ENCODE measurements at regions not wholly inside any gene's neighbourhood (a gene's known extent, or its start where the extent isn't known, plus 50 kb on each side); places are given as distances from the start of the nearest gene placed in this dataset.

DNA sequence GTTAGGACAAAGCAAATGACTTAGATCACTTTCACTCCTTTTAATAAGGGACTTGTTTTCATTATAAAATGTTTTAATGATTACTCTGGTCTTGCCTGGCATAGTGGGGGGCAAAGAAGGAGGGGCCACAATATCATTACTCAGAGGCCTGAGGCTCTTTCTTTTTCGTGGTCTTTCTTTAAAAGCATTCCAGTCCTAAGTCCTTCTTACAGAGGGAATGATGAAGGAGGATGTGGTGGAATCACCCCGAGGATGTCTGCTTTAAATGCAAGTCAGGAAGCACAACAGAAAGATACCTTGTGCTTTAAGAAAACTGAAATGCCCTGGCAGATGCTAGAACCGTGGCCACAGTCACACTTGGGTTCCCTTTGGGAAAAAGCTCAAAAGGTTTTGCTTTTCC is 379.1 kb downstream of the INHBA start:
- TF ChIP-seq, protein P1, sequence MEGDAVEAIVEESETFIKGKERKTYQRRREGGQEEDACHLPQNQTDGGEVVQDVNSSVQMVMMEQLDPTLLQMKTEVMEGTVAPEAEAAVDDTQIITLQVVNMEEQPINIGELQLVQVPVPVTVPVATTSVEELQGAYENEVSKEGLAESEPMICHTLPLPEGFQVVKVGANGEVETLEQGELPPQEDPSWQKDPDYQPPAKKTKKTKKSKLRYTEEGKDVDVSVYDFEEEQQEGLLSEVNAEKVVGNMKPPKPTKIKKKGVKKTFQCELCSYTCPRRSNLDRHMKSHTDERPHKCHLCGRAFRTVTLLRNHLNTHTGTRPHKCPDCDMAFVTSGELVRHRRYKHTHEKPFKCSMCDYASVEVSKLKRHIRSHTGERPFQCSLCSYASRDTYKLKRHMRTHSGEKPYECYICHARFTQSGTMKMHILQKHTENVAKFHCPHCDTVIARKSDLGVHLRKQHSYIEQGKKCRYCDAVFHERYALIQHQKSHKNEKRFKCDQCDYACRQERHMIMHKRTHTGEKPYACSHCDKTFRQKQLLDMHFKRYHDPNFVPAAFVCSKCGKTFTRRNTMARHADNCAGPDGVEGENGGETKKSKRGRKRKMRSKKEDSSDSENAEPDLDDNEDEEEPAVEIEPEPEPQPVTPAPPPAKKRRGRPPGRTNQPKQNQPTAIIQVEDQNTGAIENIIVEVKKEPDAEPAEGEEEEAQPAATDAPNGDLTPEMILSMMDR (IDR thresholded peaks at IDR 0.05), result no peak
- no peak for TF ChIP-seq POLR2A (IDR thresholded peaks at IDR 0.05)
